ENCODE measurements at regions not wholly inside any gene's neighbourhood (a gene's known extent, or its start where the extent isn't known, plus 50 kb on each side); places are given as distances from the start of the nearest gene placed in this dataset.

DNA sequence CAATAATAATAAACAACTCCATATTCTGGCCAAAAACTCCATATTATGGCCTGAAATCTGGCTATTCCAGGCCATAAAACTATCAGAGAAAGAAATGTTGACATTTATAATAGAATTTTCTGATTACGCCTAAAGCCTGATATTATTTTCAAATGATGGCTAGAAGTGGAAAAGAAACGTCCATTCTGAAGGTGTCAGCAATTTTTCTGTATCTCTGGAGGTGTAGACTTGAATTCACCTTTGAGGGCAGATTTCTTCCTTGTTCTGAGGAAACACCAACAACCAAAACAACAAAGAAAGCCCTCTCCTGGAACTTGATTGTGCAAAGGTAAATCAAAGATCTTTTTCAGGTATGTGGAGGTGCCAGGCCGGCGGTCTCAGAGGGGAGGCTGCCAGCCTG lies 390.7 kb downstream of the DMAC1 start:
- no peak for TF ChIP-seq POLR2A (IDR thresholded peaks at IDR 0.05)
- TF ChIP-seq, protein P1, sequence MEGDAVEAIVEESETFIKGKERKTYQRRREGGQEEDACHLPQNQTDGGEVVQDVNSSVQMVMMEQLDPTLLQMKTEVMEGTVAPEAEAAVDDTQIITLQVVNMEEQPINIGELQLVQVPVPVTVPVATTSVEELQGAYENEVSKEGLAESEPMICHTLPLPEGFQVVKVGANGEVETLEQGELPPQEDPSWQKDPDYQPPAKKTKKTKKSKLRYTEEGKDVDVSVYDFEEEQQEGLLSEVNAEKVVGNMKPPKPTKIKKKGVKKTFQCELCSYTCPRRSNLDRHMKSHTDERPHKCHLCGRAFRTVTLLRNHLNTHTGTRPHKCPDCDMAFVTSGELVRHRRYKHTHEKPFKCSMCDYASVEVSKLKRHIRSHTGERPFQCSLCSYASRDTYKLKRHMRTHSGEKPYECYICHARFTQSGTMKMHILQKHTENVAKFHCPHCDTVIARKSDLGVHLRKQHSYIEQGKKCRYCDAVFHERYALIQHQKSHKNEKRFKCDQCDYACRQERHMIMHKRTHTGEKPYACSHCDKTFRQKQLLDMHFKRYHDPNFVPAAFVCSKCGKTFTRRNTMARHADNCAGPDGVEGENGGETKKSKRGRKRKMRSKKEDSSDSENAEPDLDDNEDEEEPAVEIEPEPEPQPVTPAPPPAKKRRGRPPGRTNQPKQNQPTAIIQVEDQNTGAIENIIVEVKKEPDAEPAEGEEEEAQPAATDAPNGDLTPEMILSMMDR (IDR thresholded peaks at IDR 0.05), result no peak
